A673 (cell line): ENCODE measurements at regions not wholly inside any gene's neighbourhood (a gene's known extent, or its start where the extent isn't known, plus 50 kb on each side); places are given as distances from the start of the nearest gene placed in this dataset.

ENCODE experiments used
- CTCF ChIP-seq: fragments of 300-800, 200-600 bp; sonication (generic); conservative IDR thresholded peaks from 2 replicates; pipeline ENCODE4 v1.5.1; 2017; ENCODE audit warnings: low read depth, mild to moderate bottlenecking, antibody characterized with exemption, low read length, moderate library complexity, mixed read lengths
- EZH2 ChIP-seq: fragments of 200-600 bp; sonication (generic); IDR thresholded peaks from 2 replicates; pipeline ENCODE4 v1.6.1; 2017; ENCODE audit warnings: borderline replicate concordance, low read depth, mild to moderate bottlenecking, mixed read lengths, antibody characterized with exemption, low read length; ENCODE audit not compliant: poor library complexity, severe bottlenecking

DNA sequence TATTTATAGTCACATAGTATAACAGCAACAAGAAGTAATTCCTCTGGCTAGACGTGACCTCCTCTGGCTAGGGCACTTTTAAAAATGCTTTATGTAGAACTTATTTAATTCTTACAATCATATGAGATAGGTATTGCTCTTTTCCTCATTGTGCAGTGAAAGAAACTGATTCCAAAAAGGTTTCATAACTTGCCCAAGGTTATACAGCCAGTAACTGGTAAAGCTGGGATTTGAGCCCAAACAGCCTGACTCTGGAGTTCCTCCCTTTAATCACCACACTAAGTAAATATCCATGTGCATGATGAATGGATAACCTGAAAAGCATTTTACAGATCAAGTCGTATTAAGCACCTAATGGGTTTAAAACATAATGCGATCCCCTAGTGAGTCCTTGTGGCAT, 214.6 kb downstream of the PRL start:
- TF ChIP-seq CTCF (no peak), EZH2 (no peak)
